ENCODE measurements at regions not wholly inside any gene's neighbourhood (a gene's known extent, or its start where the extent isn't known, plus 50 kb on each side); places are given as distances from the start of the nearest gene placed in this dataset.

DNA sequence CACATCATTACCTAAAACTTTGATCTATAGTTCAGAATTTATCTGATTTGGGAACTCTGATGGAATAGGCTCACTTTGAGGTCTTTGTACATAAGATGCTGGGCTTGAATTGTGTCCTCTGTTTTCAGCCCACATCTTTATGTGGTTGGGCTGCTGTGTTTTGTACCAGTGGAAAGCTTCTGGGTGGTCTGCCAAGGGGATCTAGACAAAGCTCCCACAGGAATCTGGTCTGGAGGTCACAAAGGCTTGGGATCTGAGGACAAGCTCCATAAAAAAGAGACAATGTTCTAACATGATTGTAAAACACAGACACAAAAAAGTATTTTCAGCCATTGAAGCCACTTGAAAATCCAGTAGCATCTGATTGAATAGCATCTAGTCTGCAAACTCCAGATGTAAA lies 393.5 kb upstream of the PITX2 start:
- Mint-ChIP-seq H3K27me3 (ENCODE audit: unreplicated experiment) (peaks cover 2% of the 10 kb centered on the region), H3K9me3 (ENCODE audit: unreplicated experiment) (no peaks in the 10 kb centered on the region), H3K4me3 (ENCODE audit: unreplicated experiment) (no peak overlapping the region), H3K4me1 (ENCODE audit: unreplicated experiment) (peaks cover 5% of the 10 kb centered on the region), H3K27ac (ENCODE audit: unreplicated experiment) (no peak overlapping the region), H3K36me3 (ENCODE audit: low read depth, unreplicated experiment) (no peaks in the 10 kb centered on the region)
- TF ChIP-seq, protein P1, sequence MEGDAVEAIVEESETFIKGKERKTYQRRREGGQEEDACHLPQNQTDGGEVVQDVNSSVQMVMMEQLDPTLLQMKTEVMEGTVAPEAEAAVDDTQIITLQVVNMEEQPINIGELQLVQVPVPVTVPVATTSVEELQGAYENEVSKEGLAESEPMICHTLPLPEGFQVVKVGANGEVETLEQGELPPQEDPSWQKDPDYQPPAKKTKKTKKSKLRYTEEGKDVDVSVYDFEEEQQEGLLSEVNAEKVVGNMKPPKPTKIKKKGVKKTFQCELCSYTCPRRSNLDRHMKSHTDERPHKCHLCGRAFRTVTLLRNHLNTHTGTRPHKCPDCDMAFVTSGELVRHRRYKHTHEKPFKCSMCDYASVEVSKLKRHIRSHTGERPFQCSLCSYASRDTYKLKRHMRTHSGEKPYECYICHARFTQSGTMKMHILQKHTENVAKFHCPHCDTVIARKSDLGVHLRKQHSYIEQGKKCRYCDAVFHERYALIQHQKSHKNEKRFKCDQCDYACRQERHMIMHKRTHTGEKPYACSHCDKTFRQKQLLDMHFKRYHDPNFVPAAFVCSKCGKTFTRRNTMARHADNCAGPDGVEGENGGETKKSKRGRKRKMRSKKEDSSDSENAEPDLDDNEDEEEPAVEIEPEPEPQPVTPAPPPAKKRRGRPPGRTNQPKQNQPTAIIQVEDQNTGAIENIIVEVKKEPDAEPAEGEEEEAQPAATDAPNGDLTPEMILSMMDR (IDR thresholded peaks at IDR 0.05; ENCODE audit: unreplicated experiment): no peak
- no peak for DNase-seq (ENCODE audit: low spot score)

DNA sequence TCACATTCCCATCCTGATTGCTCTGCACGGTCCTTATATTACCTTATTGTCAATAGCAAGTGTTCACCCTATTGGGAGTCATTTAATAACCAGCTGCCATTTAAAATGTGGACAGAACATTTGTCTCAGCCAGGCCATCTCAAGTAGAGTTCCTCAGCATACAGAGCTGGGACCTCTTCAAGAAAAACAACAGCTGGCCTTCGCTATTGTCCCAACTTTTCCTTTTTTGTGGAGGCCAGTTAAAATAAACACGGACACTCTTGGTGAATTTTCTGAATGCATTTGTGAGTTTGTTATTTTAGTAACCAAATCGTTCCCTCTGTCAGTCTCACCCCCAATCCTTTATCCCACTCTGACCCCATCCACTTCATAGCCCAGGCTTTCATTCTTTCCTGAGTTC lies 395.3 kb upstream of the PITX2 start:
- TF ChIP-seq, protein P1 (IDR thresholded peaks at IDR 0.05; ENCODE audit: unreplicated experiment): no peak
- H3K27ac Mint-ChIP-seq (ENCODE audit: unreplicated experiment): peak overlapping the region; percentile 74
- DNase-seq (ENCODE audit: low spot score): no peak
- H3K4me1 Mint-ChIP-seq (ENCODE audit: unreplicated experiment): peaks cover 5% of the 10 kb centered on the region
- H3K36me3 Mint-ChIP-seq (ENCODE audit: low read depth, unreplicated experiment): no peaks in the 10 kb centered on the region
- H3K9me3 Mint-ChIP-seq (ENCODE audit: unreplicated experiment): no peaks in the 10 kb centered on the region
- H3K27me3 Mint-ChIP-seq (ENCODE audit: unreplicated experiment): no peaks in the 10 kb centered on the region
- H3K4me3 Mint-ChIP-seq (ENCODE audit: unreplicated experiment): no peak overlapping the region

DNA sequence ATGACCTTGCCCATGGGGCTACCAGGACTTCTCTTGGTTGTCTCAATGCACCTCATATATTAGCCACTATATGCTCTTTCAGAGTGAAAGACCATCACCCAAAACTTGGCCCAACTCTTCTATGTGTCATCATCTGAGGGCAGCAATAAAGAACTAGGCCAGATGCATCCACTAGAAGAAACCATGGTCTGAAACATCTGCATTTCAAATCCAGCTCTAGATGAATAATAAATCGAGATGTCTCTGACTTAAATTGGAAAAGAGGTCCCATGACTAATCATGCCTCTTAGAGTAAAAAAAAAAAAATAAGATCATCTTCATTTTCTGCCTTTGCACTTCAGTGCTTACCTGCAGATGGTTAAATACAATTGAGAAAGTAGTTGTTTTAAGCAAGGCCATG lies 397.6 kb upstream of the PITX2 start:
- Mint-ChIP-seq H3K9me3 (ENCODE audit: unreplicated experiment) (no peaks in the 10 kb centered on the region), H3K4me3 (ENCODE audit: unreplicated experiment) (no peak overlapping the region), H3K36me3 (ENCODE audit: low read depth, unreplicated experiment) (no peaks in the 10 kb centered on the region), H3K4me1 (ENCODE audit: unreplicated experiment) (peaks cover 5% of the 10 kb centered on the region), H3K27me3 (ENCODE audit: unreplicated experiment) (no peaks in the 10 kb centered on the region), H3K27ac (ENCODE audit: unreplicated experiment) (no peak overlapping the region)
- no peak for DNase-seq (ENCODE audit: low spot score)
- TF ChIP-seq, protein P1 (IDR thresholded peaks at IDR 0.05; ENCODE audit: unreplicated experiment): no peak

DNA sequence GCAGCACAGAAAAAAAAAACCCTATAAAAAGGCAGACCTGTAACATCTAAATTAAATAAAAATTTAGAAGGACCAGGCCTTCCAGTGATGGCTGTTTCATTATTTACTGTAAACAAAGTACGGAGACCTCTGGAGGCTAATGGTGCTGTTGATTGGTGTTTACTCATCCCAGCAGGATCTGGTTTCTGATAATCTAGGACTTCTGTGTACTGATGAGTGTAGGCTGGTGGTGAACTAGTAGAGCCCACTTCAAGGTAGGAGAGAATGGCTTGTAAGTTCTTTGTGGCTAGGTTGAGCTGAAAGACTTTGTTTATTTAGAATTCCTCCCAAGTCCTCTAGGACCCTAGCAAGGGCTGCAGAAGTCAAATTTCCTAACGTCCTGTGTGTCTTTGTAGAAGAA lies 398.1 kb upstream of the PITX2 start:
- peaks cover 5% of the 10 kb centered on the region for H3K4me1 Mint-ChIP-seq (ENCODE audit: unreplicated experiment)
- H3K4me3 Mint-ChIP-seq (ENCODE audit: unreplicated experiment): no peak overlapping the region
- DNase-seq (ENCODE audit: low spot score): no peak
- TF ChIP-seq, protein P1 (IDR thresholded peaks at IDR 0.05; ENCODE audit: unreplicated experiment): no peak
- no peak overlapping the region for H3K27ac Mint-ChIP-seq (ENCODE audit: unreplicated experiment)
- H3K9me3 Mint-ChIP-seq (ENCODE audit: unreplicated experiment): no peaks in the 10 kb centered on the region
- no peaks in the 10 kb centered on the region for H3K27me3 Mint-ChIP-seq (ENCODE audit: unreplicated experiment)
- H3K36me3 Mint-ChIP-seq (ENCODE audit: low read depth, unreplicated experiment): no peaks in the 10 kb centered on the region

DNA sequence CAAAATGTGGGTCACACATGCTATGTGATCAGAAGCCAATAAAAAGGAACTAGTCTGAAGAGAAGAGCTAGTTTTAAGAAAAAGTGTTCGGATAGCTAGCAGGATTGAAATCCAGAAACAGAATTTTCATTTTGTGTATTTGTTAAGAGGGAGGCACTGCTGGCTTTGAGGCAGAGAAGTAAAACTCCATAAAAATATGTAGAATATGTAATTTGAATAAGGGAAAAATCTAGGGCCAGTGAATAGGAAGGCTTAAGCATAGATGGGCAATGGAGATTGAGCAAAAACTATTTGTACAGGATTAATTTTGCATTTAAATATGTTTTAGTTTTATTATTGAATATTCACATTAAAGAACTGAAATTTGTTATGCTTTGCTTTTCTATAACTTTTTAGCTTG lies 399.9 kb upstream of the PITX2 start:
- H3K36me3 Mint-ChIP-seq (ENCODE audit: low read depth, unreplicated experiment): no peaks in the 10 kb centered on the region
- H3K4me3 Mint-ChIP-seq (ENCODE audit: unreplicated experiment): no peak overlapping the region
- no peak overlapping the region for H3K27ac Mint-ChIP-seq (ENCODE audit: unreplicated experiment)
- H3K27me3 Mint-ChIP-seq (ENCODE audit: unreplicated experiment): no peaks in the 10 kb centered on the region
- H3K4me1 Mint-ChIP-seq (ENCODE audit: unreplicated experiment): peaks cover 5% of the 10 kb centered on the region
- no peaks in the 10 kb centered on the region for H3K9me3 Mint-ChIP-seq (ENCODE audit: unreplicated experiment)
- no peak for DNase-seq (ENCODE audit: low spot score)
- TF ChIP-seq, protein P1 (IDR thresholded peaks at IDR 0.05; ENCODE audit: unreplicated experiment): no peak
